Esophagus mucosa (tissue), 1 donor: ENCODE measurements at regions not wholly inside any gene's neighbourhood (a gene's known extent, or its start where the extent isn't known, plus 50 kb on each side); places are given as distances from the start of the nearest gene placed in this dataset.

Experiments
- ATAC-seq: fragments of 200-7000 bp; cut with Tn5 transposase; one replicate; pipeline ENCODE4 v1.9.1; 2020
- donor health status: DM: yes; HTN: yes; CAD: no.

- ATAC-seq: peak; percentile 26
Observed at GRCh38 chr18:38909972-38910371, 1344.4 kb upstream of the CELF4 start.

GRCh38 chr18:38902796-38903195, 1337.2 kb upstream of the CELF4 start:
- ATAC-seq: no peak

- ATAC-seq: no peak
Observed at GRCh38 chr18:38900445-38900844, 1334.8 kb upstream of the CELF4 start.

- ATAC-seq: no peak
Observed at GRCh38 chr18:38900031-38900430, 1334.4 kb upstream of the CELF4 start.

DNA sequence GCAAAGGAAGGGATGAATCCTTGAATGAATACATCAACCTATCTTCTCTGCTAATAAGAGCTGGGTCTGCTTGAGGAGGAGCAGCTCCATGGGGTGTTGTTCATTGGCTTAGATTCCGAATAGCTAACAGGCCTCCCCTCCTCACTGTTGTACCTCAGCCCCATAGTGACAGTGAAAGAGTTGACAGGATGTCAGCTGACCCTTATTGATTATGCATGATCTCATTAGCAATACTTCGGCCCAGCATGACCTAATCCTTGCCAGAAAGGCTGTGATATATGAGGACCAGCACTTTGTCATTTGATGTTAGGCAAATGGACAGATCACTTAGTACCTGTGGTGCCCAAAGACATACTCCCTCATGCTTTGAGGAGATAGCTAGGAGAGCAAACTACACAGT, 1333.7 kb upstream of the CELF4 start:
- no peak for ATAC-seq

GRCh38 chr18:38898167-38898566, 1332.6 kb upstream of the CELF4 start:
- no peak for ATAC-seq

- ATAC-seq: no peak
Observed at GRCh38 chr18:38895560-38895959, 1330.0 kb upstream of the CELF4 start.

- no peak for ATAC-seq
Observed at GRCh38 chr18:38887671-38888020, 1322.0 kb upstream of the CELF4 start.

DNA sequence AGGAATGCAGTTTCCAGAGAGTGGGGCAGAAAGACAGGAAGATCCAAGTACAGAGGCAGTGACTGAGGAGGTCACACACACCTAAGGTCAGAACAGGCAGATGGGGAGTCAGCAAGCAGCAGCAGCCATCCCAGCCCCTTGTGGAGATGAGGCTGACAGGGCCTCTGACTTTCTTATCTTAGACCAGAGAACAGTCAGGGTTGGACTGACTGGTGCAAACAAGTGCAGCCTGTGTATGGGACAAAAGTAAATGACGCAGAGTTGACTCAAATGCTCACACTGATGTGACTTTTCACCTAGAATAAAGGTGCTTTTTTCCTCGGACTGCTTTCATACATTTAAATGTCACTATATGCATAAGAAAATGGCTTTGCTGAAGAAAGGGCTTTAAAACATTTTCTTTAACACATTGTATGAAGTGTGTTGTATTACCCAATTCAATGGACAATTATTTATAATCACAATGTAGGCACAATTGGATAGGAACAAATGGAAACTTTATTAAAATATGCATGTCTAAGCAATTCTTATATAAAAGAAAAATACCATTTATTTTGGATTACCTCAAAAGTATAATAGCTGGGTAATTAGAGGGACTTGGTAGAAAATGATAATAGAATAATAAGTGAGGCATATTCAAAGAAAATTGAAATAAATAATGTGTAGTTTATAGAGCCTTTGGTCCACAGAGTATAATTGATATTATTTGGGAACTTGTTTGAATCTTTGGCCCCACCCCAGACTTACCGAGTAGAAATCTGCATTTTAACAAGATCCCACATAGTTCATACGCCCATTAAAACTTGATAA, 1321.5 kb upstream of the CELF4 start:
- no peak for ATAC-seq

- no peak for ATAC-seq
Observed at GRCh38 chr18:38886235-38886634, 1320.6 kb upstream of the CELF4 start.

GRCh38 chr18:38884050-38884449, 1318.5 kb upstream of the CELF4 start:
- no peak for ATAC-seq

DNA sequence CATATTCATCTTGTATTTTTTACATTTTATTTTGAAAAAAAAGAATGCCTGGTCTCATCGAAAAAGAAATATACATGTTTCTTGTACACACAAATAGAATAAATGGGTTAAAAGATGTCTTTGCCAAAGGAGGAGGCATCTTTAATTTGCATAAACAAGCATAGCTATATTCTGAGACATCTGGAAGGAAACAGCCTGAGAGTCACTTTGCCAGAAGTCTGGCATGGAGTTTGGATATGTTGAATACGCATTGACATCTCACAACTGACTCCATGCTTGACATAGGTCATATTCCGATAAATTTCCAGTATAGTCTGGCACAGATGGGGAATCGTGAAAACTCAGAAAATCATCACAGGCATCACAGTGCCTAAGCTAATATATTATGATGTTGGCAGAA, 1317.5 kb upstream of the CELF4 start:
- no peak for ATAC-seq

GRCh38 chr18:38879871-38880270, 1314.3 kb upstream of the CELF4 start:
- no peak for ATAC-seq

DNA sequence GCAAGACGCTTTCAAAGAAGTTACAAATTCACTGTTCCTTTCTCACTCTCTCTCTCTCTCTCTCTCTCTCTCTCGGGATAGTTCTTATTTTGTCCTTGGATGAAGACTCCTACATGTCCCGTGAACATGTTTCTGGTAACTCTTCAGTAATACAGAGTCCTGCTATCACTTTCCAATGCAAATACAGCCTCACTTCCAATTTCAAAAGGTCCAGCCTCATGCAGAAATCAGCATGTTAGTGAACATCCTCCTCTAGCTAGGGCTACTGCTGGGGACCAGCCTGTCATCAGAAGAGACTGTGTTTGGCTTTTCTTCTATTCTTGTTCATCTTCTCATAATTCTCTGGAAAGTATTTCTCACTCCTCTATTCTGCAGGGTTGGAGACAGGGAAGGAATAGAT, 1306.7 kb upstream of the CELF4 start:
- ATAC-seq: no peak

GRCh38 chr18:38868757-38869156, 1303.2 kb upstream of the CELF4 start:
- ATAC-seq: no peak

DNA sequence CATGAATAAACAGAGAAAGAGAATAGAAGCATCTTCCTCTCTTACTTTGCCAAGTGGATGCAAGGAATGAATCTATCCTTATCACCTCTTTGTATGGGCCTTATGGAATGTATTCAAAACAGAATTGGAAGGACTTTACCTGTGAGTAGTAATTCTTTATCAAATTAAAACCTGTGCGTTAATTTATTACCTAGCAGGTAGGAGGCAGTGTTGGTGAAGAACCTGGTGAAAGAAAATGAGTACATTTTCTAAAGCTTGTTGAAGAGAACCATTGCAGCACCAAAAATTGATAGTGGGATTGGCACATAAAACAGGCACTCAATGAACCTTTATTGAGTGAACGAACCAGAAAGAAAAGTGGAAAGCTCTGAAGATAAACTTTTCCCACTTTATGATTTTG, 1302.1 kb upstream of the CELF4 start:
- no peak for ATAC-seq

- no peak for ATAC-seq
Observed at GRCh38 chr18:38851526-38851925, 1285.9 kb upstream of the CELF4 start.

GRCh38 chr18:38847326-38847725, 1281.7 kb upstream of the CELF4 start:
- ATAC-seq: no peak

DNA sequence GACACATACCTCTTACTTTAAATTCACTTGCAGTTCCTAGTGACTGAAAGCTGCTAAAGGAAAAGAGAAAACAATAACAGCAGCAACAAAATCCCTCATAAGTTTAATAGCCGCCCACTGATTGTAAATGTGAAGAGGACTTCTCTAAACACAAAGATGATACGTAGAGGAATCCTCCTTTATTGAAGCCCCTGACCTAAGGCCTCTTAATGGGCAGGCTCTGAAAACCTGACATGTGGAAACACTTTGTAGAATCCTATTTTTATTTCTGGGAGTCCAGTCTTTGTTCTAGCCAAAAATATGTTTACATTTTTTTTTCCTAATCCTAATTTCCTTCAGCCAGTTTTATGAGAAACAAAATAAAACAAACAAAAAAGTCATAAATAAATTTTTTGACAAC, 1277.7 kb upstream of the CELF4 start:
- ATAC-seq: no peak

DNA sequence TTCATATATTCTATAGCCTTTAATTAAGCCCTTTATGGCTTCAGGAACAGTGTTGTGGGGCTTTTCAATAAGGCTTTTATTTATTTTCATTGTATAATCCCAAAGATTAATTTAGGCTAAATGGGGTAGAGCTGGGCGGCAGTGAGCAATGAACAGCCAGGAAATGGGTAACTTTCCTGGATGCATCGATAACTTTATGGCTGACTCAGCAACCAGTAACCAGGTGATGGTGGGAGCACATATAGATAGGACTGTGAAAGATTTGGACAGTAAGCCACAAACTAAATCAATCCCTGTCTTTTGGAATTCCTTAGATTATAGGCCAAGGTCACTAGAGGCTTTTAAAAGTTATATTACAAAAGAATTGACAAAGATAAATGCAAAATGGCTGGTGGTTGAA, 1260.6 kb upstream of the CELF4 start:
- ATAC-seq: no peak

GRCh38 chr18:38811209-38811608, 1245.6 kb upstream of the CELF4 start:
- no peak for ATAC-seq

DNA sequence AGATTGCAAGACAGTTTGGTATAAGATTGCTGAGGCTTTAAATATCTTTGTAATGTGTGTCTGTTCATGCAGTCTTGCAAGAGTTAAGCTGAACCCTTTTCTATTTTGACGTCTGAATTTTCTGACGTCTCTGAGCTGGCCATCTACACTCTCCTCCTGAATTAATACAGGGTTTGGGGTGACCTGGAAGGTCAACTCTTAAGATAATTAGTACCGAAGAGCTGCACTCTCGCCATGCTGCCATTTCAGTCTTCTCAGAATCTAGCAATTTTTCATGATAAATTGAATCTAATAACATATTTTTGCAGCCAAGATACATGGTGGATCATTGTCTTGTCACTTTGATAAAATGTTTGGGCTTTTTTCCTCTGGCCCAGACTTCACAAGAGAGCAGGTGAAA, 1245.2 kb upstream of the CELF4 start:
- no peak for ATAC-seq

- no peak for ATAC-seq
Observed at GRCh38 chr18:38807915-38808314, 1242.3 kb upstream of the CELF4 start.

DNA sequence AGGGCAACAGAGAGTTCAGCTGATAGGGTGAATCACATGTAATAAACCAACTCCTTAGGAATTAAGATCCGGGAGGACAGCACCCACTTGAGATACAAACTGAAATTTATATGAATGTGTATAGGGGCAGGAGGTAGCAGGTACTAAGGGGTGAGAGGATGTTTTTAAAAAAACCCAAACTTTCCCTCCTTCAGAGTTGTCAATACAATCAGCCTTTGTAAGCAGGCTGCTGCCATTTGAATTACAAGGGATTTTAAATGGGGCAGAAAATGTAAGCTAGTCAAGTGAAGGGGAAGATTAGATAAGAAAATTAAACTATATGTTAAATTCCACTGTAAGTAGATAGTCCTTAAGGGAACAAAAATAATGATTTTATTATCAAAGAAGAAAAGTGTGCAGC, 1239.7 kb upstream of the CELF4 start:
- ATAC-seq: no peak

- no peak for ATAC-seq
Observed at GRCh38 chr18:38801640-38802039, 1236.0 kb upstream of the CELF4 start.
